GM12878 (cell line): ENCODE measurements at regions not wholly inside any gene's neighbourhood (a gene's known extent, or its start where the extent isn't known, plus 50 kb on each side); places are given as distances from the start of the nearest gene placed in this dataset.

Source experiments
- ATAC-seq: fragments of 200-7000 bp; cut with Tn5 transposase; 3 replicates; pipeline ENCODE4 v1.9.1; 2020; ENCODE audit warnings: mild to moderate bottlenecking, moderate library complexity
- BruUV-seq: library from RNA; stranded (reverse); fragments of 400-500 nt; replicated peaks from 2 replicates; lab custom pipeline; 2021; lab: Mats Ljungman, UMichigan
- CTCF ChIA-PET: fragments of 300-600 bp; sonication (Branson Sonifier 250); formaldehyde crosslinking; extraction: SDS; loops from one replicate; lab custom pipeline; 2021; ENCODE audit warnings: inconsistent platforms; lab: Yijun Ruan, JAX
- POLR2A ChIA-PET: fragments of 350-600 bp; formaldehyde crosslinking; extraction: SDS; loops from one replicate; lab custom pipeline; 2021; ENCODE audit warnings: inconsistent platforms; lab: Charles Lee
- RAD21 ChIA-PET: fragments of 300-600 bp; sonication (Branson Sonifier 250); formaldehyde crosslinking; loops from one replicate; lab custom pipeline; 2023; ENCODE audit warnings: antibody characterized with exemption; ENCODE audit not compliant: unreplicated experiment; lab: Charles Lee
- SMC1A ChIA-PET: fragments of 300-600 bp; sonication (Branson Sonifier 250); formaldehyde crosslinking; loops from one replicate; lab custom pipeline; 2023; ENCODE audit not compliant: unreplicated experiment, uncharacterized antibody; lab: Charles Lee
- DNase-seq: peaks from one replicate; pipeline ENCODE4 v3.0.0-alpha.2; 2011; ENCODE audit warnings: low read depth, low spot score
- FAIRE-seq: peaks from 3 replicates; lab custom pipeline; 2011; peaks lifted over from hg19 to GRCh38; lab: Jason Lieb, UNC
- H2AFZ ChIP-seq: 2 replicates; pipeline ENCODE4 v1.6.0; 2011; ENCODE audit warnings: low read depth, low read length, control low read depth; ENCODE audit not compliant: control insufficient read depth
- H3K27ac ChIP-seq: 2 replicates; pipeline ENCODE4 v1.5.1; 2011; ENCODE audit warnings: control low read depth; ENCODE audit not compliant: control insufficient read depth, insufficient read depth
- H3K27me3 ChIP-seq, 2 experiments: replicated peaks in 1 of 2; 2 replicates each; pipeline versions ENCODE4 v1.6.0 to v1.6.1; 2011; ENCODE audit warnings: low read length in 1 of 2; ENCODE audit not compliant: control insufficient read depth in 2 of 2, insufficient read depth in 2 of 2
- H3K36me3 ChIP-seq, 2 experiments: 2 replicates each; pipeline ENCODE4 v1.5.1; 2011; ENCODE audit warnings: low read length in 1 of 2; ENCODE audit not compliant: control insufficient read depth in 2 of 2, insufficient read depth in 2 of 2
- H3K4me1 ChIP-seq: 2 replicates; pipeline ENCODE4 v1.6.1; 2011; ENCODE audit warnings: mild to moderate bottlenecking, low read length, moderate library complexity, mixed read lengths; ENCODE audit not compliant: control insufficient read depth, insufficient read depth
- H3K4me2 ChIP-seq: 2 replicates; pipeline ENCODE4 v1.6.0; 2011; ENCODE audit warnings: control low read depth; ENCODE audit not compliant: control insufficient read depth, insufficient read depth
- H3K4me3 ChIP-seq: fragments of 200-600 bp; sonication (generic); 2 replicates; pipeline ENCODE4 v1.5.1; 2016
- H3K79me2 ChIP-seq: 2 replicates; pipeline ENCODE4 v1.6.0; 2011; ENCODE audit warnings: low read length; ENCODE audit not compliant: control insufficient read depth, insufficient read depth
- H3K9ac ChIP-seq: 2 replicates; pipeline ENCODE4 v1.8.0; 2011; ENCODE audit warnings: low read length, control low read depth, mixed read lengths; ENCODE audit not compliant: control insufficient read depth, insufficient read depth
- H3K9me3 ChIP-seq: replicated peaks from 3 replicates; pipeline ENCODE4 v1.5.1; 2011; ENCODE audit warnings: mild to moderate bottlenecking, low read length; ENCODE audit not compliant: control insufficient read depth, insufficient read depth
- H4K20me1 ChIP-seq: 2 replicates; pipeline ENCODE4 v1.6.0; 2011; ENCODE audit not compliant: control insufficient read depth, insufficient read depth
- BCLAF1 ChIP-seq: fragments of 450-650 bp; IDR thresholded peaks from 2 replicates; pipeline ENCODE4 v1.6.1; 2017; ENCODE audit warnings: antibody characterized with exemption, mild to moderate bottlenecking, moderate library complexity
- NFYA ChIP-seq: IDR thresholded peaks from 2 replicates; pipeline ENCODE4 v1.6.1; 2011; ENCODE audit warnings: low read depth, mild to moderate bottlenecking, low read length, improper control_type of control experiment, borderline replicate concordance
- PML ChIP-seq: IDR thresholded peaks from 2 replicates; pipeline ENCODE4 v1.6.1; 2012; ENCODE audit warnings: low read length, inconsistent platforms
- RAD51 ChIP-seq: fragments of 450-650 bp; IDR thresholded peaks from 2 replicates; pipeline ENCODE4 v1.6.1; 2016; ENCODE audit warnings: moderate library complexity, mild to moderate bottlenecking, inconsistent platforms
- RCOR1 ChIP-seq: conservative IDR thresholded peaks from 2 replicates; pipeline ENCODE4 v1.6.1; 2012; ENCODE audit warnings: low read depth, low read length, improper control_type of control experiment
- SMAD1 ChIP-seq: fragments of 450-650 bp; IDR thresholded peaks from 2 replicates; pipeline ENCODE4 v1.6.1; 2018; ENCODE audit warnings: mild to moderate bottlenecking, low read depth; ENCODE audit not compliant: partially characterized antibody
- SMAD5 ChIP-seq: IDR thresholded peaks from 2 replicates; pipeline ENCODE4 v1.6.1; 2016; ENCODE audit warnings: antibody characterized with exemption, low read depth
- TBL1XR1 ChIP-seq: IDR thresholded peaks from 2 replicates; pipeline ENCODE4 v1.6.1; 2012; ENCODE audit warnings: low read depth, low read length, improper control_type of control experiment
- ZBTB11 ChIP-seq: fragments of 450-650 bp; formaldehyde crosslinking; IDR thresholded peaks from 2 replicates; pipeline ENCODE4 v1.5.0; 2022; ENCODE audit warnings: mild to moderate bottlenecking, missing genetic modification characterization
- WGBS: methylation state at CpG from one replicate; pipeline ENCODE4 v1.1.6; 2016; ENCODE audit warnings: low lambda C conversion rate; ENCODE audit not compliant: insufficient replicate concordance, insufficient coverage; ENCODE audit errors: missing lambda C conversion rate; 5-methylcytosine and 5-hydroxymethylcytosine counted together
- in situ Hi-C: fragments of 300-500 bp; cut with MboI; formaldehyde crosslinking; loops from 9 replicates; pipeline ENCODE4 v1.14.3; 2018; ENCODE audit warnings: mixed read lengths
- intact Hi-C: fragments of 100-400 bp; cut with micrococcal nuclease; formaldehyde crosslinking; loops from one replicate; pipeline ENCODE4 v1.14.2; 2022; ENCODE audit not compliant: unreplicated experiment

GRCh38 chr4:20462426-20463175 lies 210.9 kb downstream of the SLIT2 start:
- in situ Hi-C loops, result no loop called here
- FAIRE-seq (no peak), ATAC-seq (no peak), DNase-seq (no peak)
- Histone ChIP-seq H3K4me3 (no peak overlapping the region), H3K27me3 (no peaks in the 10 kb centered on the region), H3K4me2 (no peak overlapping the region), H3K79me2 (no peaks in the 10 kb centered on the region), H3K36me3 (no peaks in the 10 kb centered on the region), H4K20me1 (no peaks in the 10 kb centered on the region), H2AFZ (no peak overlapping the region), H3K9ac (no peak overlapping the region), H3K9me3 (no peaks in the 10 kb centered on the region), H3K27ac (no peak overlapping the region), H3K4me1 (no peaks in the 10 kb centered on the region)
- RAD21 ChIA-PET, result no interaction called here
- no TSS peak for BruUV-seq
- TF ChIP-seq ZBTB11 (CRISPR knock-in tag) (no peak), SMAD5 (no peak), SMAD1 (no peak), TBL1XR1 (no peak), BCLAF1 (no peak), PML (no peak), RAD51 (no peak), NFYA (no peak), RCOR1 (no peak)
- POLR2A ChIA-PET, result no interaction called here
- intact Hi-C loops, result no loop called here
- SMC1A ChIA-PET, result no interaction called here
- CTCF ChIA-PET, result no interaction called here
- 1% methylated on average over 4 of the region's 4 CpGs for WGBS
